GM10266 (cell line): ENCODE measurements at regions not wholly inside any gene's neighbourhood (a gene's known extent, or its start where the extent isn't known, plus 50 kb on each side); places are given as distances from the start of the nearest gene placed in this dataset.

ENCODE experiments used
- DNase-seq: peaks from one replicate; pipeline ENCODE4 v3.0.0; 2012; ENCODE audit errors: extremely low spot score
- TF ChIP-seq, protein P1 (sequence below): IDR thresholded peaks from 2 replicates; pipeline ENCODE4 v1.5.1; 2012; ENCODE audit warnings: mild to moderate bottlenecking, low read depth; ENCODE audit not compliant: control insufficient read depth, insufficient read depth; ENCODE audit errors: missing control alignments

DNA sequence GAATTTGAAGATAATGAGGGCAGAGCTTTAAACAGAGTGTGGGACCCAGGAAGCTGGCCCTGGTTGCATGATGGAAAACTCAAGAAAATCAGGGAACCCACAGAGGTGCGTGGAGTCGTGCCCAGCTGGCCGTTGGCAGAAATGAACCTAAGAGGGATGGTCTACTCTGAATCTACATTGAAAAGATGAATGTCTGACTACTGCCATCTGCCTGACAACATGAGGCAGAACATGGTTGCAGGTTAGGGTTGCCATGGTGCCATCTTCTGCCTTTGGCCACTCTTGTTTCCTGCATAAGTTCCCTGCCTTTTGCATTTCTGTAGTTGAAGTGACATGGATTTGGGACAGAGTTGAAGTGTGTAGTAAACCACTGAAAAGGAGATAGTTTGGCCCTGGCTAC, 138.5 kb upstream of the COBL start:
- DNase-seq = no peak
- TF ChIP-seq, protein P1, sequence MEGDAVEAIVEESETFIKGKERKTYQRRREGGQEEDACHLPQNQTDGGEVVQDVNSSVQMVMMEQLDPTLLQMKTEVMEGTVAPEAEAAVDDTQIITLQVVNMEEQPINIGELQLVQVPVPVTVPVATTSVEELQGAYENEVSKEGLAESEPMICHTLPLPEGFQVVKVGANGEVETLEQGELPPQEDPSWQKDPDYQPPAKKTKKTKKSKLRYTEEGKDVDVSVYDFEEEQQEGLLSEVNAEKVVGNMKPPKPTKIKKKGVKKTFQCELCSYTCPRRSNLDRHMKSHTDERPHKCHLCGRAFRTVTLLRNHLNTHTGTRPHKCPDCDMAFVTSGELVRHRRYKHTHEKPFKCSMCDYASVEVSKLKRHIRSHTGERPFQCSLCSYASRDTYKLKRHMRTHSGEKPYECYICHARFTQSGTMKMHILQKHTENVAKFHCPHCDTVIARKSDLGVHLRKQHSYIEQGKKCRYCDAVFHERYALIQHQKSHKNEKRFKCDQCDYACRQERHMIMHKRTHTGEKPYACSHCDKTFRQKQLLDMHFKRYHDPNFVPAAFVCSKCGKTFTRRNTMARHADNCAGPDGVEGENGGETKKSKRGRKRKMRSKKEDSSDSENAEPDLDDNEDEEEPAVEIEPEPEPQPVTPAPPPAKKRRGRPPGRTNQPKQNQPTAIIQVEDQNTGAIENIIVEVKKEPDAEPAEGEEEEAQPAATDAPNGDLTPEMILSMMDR = no peak

DNA sequence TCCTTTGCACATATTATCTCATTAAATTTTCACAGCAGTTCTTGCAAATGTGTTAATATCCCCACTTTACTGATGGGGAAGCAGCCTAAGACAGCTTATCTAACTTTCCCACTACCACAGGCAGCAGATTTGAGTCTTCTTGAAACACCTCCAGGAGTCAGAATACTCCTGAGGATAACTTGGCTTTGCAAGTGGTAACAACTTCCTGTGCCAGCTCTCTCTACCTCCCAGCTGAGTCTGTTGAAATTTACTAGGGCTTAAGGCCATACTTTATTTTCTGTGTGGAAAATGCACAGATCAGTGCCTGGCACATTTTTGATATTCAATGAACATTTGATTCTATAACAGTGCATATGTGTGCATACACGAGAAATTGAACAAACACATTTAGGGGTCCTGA, 136.1 kb upstream of the COBL start:
- no peak for DNase-seq
- TF ChIP-seq, protein P1 = no peak

DNA sequence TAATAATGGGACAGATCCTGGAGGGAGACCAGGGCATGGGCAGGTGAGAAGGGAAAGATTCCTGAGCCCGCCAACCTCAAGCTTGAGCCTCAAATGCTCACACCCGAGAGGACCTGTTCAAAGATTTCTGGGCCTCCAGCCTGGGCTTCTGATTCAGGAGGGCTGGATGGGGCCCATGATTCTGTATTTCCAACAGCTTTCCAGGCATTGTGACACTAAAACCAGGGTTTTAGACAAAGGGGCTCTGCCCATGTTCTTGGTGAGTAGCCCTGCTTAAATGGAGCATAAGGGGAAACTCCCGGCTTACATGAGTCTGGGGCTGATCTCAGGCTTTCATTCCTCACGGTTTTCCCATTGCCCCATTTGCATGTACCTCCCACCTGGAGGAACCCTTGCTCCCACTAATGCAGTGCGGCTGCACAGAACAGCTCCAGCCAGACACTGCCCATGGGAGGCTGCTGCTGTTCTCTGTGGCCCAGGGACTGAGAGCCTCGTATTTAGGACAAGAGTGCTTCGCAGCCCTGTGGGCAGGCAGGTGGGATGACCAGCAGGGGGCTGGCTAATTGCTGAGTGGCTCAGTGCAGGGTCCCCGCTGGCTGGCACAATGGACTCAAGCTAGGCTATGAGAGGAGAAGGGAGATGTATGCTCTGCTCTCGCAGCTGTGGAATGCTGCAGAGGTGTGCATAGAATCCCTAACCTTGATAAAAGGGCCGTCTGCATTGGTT, 135.3 kb upstream of the COBL start:
- TF ChIP-seq, protein P1 = no peak
- DNase-seq = no peak

DNA sequence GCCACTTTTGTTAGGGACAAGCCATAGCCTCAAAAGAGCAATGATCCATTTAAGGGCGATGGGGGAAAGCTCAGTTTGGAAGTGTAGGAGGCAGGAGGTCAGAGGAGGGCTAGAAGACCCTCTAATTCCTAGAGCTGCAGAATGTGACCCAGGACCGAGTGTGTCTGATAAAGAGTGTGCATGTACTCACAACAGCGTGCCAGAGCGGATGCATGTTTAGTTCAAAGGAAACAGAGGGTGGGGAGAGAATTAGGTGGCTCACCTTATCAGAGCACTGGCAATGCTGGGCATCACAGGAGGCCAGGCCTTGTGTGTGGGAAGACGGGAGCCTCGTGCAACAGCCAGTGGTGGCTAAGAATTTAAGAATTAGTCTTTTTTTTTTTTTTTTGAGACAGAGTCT, 133.9 kb upstream of the COBL start:
- DNase-seq = no peak
- TF ChIP-seq, protein P1 = no peak

DNA sequence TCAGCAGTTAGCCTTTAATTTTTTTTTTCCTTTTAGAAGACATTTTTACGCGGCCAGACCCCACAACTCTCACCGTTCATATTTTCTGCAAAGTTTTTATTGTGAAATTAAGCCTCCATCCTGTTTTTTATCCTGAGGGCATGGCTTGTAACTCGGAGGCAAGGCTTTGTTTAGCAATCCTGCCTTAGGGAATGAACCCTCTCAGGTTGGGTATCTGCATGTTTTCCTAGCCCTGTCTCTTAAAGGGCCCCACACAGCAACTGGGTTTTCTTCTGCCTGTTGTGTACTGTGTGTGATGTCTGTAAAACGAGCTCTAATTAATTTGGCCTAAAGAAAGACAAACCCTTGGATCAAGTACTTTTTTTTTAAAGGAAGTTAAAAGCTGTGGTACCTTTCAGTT, 130.2 kb upstream of the COBL start:
- DNase-seq = no peak
- TF ChIP-seq, protein P1 = no peak

DNA sequence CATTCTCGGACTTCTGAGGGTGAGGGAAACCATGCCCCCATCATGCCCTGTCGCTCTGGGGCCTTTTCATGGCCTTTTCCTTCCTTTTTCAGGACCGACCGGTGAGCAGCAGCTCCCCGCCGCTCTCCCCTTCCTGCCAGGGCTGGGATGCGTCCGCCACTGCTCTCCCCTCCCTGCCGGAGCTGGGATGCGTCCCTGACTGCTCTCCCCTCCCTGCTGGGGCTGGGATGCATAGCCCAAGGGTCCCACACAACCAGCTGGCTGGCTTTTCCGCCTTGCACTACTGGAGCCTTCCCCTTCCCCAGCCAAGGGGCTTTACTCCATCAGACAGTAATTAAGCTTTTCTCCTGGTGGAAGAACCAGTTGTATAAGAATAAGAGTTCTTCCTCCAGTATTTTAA, 129.7 kb upstream of the COBL start:
- DNase-seq = no peak
- TF ChIP-seq, protein P1 = no peak

DNA sequence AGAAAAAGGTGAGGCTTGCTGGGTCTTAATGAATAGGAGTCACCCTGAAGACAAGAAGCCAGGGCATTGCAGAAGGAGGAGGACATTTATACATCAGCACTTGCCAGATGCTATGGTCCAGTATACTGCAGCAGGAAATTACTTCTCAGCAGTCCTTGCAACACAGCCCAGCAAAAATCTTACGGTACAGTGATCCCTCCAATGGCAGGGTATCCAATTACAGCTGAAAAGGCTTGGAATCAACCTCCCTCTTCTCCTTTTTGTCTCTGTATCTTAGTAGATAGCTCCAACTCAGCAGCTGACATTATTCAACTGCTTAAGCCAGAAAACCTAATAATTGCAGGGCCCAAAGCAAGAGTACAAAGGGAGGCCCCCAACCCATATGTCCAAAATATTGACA, 128.3 kb upstream of the COBL start:
- TF ChIP-seq, protein P1 = no peak
- no peak for DNase-seq
